Ramos (cell line): ENCODE measurements at regions not wholly inside any gene's neighbourhood (a gene's known extent, or its start where the extent isn't known, plus 50 kb on each side); places are given as distances from the start of the nearest gene placed in this dataset.
"Not testable (repeated sequence)": the region's sequence is repeated elsewhere in the genome, so short reads cannot be mapped to it uniquely, and the experiment has no call there.

Experiments used
- in situ Hi-C: fragments of 300-500 bp; cut with MboI; formaldehyde crosslinking; loops from one replicate; pipeline ENCODE4 v1.14.3; 2022; ENCODE audit warnings: low sequenced_read_pairs; ENCODE audit not compliant: unreplicated experiment

DNA sequence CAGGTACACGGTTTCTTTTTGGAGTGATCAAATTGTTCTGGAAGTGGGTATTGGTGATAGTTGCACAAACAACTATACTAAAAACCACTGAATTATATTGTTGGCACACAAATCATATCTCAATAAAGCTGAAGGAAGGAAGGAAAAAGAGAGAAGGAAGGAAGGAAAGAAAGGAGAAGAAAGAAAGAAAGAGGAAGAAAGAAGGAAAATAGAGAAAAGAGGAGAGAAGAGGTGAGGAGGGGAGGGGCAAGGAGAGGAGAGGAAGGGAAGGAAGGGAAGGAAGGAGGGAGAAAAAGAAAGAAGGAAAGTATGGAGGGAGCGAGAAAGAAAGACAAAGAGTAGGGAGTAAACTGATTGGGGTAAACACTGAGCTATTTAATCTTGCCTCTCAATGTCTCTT lies 77.9 kb upstream of the TSC22D2 start:
- in situ Hi-C loops = no loop called here

DNA sequence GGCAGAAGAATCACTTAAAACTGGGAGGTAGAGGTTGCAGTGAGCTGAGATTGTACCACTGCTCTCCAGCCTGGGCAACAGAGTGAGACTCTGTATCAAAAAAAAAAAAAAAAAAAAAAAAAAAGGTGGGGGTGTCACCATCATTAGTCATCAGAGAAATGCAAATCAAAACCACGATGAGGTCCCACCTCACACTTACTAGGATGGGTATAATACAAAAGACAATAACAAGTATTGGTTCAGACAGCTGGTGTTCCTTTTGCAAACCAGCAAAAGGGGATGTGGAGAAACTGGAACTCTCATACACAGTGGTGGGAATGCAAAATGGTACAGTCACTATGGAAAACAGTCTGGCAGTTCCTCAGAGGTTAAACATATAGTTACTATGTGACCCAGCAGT lies 78.7 kb upstream of the TSC22D2 start:
- in situ Hi-C loops = no loop called here

DNA sequence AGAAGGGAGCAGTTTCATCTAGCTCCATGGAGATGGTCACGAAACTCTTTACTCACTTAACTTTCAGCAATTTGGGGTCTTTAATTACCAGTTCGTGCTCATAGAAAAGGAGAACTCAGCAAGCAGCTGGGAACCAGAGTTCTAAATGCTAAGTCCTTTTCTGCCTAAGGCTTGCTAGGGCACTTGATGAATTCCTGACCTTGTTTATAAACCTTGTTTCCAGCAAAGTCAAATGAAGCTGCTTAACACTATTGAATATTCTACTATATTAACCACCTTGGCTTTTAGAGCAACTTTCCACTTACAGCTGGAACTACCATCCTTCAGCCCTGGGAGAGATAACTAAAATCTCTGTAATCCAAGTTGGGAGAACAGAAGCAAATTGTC lies 79.5 kb upstream of the TSC22D2 start:
- in situ Hi-C loops = no loop called here

DNA sequence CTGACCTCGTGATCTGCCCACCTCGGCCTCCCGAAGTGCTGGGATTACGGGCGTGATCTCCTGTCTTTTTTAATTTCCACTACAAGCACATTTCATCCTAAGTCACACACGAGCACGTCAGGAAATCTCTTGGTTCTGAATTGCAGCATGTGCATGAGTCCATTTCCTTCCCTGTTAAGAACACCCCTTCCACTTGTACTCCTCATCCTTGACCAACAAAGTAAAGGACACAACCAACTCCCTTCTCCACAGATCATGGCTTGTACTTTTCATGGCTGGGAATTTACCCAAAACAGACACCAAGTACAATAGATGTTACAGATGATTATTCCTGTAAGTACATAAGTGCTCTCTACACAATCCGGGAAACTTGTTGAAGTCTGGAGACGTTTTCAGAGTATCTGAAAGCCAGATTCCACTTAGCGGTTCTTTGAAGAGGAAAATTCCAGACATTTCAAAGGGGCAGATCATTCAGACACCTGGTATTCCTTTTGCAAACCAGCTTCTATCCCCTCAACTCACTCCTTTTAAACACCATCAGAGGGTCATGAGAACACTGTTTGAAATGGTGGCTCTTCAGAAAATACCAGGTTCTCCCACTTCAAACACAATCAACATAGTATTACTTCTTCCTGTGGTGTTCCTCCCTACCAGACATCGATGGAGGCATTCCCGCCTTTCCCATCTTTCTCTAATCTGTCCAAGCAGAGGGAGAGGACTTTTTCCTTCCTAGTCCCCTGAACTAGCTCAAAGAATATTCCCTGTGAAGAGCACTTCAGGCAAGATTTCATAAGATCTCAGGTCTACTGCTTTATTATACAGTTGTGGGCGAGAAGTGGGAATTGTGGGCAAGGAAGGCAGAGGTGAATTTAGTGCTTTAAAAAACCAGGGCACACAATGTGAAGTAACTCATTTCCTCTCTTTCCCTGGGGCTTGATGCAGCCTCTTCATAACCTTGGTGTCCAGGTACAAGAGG lies 80.1 kb upstream of the TSC22D2 start:
- in situ Hi-C loops = no loop called here

DNA sequence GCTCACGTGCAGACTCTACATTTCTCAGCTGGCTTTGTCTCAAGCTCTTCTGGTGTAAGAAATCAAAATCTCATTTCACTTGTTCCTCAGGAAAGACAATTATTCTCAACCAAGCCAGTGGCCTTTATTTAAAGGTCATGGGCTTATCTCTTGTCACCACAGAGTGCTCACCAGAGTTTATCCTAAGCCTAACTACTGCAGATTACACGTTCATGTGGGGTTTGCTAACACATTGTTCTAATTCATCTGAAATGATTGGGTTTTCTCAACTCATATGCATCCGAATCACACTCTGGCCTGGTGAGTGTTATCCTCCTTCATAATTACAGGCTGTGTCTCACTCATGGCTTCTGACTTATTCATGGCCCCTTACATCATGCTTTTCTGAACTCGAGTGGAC lies 83.3 kb upstream of the TSC22D2 start:
- in situ Hi-C loops = no loop called here

DNA sequence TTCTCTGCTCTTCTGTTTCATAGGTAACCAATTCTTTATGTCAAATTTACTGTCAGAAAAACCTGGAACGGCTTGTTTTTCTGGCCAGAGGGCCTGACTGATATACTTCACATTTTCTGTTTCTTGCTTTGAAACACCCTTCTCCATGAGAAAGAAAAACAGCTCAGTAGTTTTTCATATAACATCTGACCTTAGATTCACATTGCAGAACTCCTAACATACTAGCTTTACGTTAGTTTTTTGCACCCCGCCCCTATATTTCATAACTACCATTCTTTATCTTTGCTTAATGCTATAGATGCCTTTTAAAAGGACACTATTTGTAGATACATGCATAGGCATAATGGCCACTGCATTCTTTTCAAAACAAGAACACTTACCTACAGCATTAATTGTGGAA lies 83.9 kb upstream of the TSC22D2 start:
- in situ Hi-C loops = no loop called here

DNA sequence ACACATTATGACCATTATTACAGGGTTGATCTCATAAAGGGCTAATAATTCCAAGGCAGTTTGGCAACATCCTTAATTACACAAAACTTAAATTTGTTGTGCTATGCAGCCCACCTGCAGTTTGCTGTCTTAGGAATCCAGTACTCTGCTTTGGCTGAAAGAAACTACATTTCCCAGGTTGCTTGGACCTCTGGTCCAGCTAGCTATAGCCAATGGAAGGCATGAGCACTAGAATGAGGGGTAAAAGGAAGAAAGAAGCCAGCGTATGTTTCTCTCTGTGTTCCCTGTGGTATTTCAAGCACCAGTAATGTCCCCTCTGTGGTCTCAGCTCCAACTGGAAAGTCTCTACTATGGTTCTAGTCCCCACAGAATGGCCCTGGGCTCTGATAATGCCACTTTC lies 84.3 kb upstream of the TSC22D2 start:
- in situ Hi-C loops = no loop called here

DNA sequence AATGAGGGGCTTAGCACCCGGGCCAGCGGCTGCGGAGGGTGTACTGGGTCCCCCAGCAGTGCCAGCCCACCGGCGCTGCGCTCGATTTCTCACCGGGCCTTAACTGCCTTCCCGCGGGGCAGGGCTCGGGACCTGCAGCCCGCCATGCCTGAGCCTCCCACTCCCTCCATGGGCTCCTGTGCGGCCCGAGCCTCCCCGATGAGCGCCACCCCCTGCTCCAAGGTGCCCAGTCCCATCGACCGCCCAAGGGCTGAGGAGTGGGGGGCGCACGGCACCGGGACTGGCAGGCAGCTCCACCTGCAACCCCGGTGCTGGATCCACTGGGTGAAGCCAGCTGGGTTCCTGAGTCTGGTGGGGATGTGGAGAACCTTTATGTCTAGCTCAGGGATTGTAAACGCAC lies 85.0 kb upstream of the TSC22D2 start:
- in situ Hi-C loops = not testable (repeated sequence)

DNA sequence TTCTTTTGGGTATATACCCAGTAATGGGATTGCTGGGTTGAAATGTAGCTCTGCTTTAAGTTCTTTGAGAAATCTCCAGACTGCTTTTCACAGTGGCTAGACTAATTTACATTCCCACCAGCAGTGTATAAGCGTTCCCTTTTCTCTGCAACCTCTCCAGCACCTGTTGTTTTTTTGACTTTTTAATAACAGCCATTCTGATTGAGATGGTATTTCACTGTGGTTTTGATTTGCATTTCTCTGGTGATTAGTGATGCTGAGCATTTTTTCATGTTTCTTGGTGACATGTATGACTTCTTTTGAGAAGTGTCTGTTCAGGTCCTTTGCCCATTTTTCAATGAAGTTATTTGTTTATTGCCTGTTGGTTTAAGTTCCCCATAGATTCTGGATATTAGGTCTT lies 87.1 kb upstream of the TSC22D2 start:
- in situ Hi-C loops = not testable (repeated sequence)

DNA sequence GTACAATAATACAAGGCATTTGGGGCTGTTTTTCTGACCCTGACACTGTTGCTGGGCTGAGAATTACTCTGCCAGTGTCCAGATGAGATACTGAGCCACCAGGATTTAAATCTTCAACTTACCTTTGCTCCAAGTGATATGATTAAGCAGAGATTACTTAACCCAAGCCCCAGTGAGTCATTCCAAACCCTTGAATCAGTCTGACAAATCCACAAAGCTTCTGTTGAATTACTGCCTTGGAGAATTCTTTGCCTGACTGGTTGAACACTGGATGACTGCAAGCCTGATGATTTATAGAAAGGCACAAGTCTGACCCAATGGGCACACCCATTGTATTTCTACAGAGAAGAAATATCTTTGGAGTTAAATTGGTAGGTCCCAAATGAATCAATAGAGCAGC lies 88.2 kb upstream of the TSC22D2 start:
- in situ Hi-C loops = no loop called here

DNA sequence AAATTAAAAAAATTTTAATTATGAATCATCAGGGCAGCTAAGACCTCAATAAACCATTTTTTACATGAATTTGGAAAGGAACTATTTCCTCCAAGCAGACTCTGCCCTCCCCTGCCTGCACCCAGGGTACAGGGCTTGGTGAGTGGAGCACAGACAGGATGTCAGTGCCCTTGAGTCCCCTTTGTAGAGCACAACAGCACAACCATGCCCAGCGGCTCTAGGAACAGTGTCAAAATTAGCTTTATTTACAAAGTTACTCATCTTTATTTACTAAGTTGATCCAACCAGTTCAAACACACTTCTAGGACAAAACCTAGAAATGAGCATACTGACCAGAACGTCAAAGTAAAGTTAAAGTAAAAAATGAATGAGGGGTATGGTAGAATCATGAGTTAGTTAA lies 90.6 kb upstream of the TSC22D2 start:
- in situ Hi-C loops = no loop called here

DNA sequence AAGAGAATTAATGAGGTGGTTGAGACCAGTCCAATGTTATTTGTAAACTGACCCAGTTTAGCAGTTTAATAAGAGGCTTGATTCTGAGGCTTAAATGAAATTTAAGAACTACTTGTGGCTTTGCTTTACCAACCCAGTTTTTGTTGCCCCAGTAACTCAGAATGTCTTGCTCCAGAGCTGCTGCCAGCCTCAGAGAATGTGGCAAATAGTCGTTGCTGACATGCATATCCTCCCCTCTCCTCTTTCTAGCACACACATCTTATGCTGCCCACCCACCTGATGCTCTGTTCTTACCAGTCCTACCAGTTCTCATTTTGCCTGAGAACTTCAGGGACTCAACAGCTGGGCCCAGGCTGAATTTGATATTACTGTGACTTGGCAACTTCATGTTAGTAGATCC lies 92.4 kb upstream of the TSC22D2 start:
- in situ Hi-C loops = no loop called here

DNA sequence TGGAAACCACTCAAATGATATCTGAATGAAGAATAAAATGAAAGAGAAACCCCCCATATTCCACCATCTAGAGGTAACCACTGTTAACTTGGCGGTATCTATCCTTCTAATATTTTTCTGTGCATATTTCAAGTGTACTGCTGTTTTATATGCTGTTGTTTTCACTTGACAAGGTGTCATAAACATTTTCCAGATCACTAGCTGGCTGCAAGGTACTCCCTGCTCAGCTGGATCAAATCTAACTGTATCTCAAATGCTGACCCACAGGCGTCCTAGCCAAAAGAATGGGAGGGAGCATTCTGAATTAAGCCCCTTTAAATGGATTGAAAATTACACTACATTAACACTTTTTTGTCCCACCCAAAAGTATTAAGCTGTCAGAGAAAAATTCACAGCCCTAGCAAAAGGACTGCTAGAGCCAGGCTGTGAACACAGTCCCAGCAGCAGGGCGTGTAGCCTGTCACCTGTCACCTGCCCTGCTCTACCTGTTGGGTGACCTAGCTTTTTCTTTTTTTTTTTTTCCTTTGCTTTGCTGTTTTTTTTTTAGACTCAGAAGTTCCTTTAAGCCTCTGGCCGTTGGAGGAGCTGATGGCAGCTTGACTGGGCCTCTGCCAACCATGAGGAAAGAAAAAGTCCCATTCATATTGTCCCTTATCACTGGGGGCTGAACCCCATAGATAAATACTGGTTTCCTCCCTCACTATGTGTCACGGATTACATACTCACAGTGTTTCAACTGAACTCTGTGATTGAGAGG lies 93.7 kb upstream of the TSC22D2 start:
- in situ Hi-C loops = no loop called here

DNA sequence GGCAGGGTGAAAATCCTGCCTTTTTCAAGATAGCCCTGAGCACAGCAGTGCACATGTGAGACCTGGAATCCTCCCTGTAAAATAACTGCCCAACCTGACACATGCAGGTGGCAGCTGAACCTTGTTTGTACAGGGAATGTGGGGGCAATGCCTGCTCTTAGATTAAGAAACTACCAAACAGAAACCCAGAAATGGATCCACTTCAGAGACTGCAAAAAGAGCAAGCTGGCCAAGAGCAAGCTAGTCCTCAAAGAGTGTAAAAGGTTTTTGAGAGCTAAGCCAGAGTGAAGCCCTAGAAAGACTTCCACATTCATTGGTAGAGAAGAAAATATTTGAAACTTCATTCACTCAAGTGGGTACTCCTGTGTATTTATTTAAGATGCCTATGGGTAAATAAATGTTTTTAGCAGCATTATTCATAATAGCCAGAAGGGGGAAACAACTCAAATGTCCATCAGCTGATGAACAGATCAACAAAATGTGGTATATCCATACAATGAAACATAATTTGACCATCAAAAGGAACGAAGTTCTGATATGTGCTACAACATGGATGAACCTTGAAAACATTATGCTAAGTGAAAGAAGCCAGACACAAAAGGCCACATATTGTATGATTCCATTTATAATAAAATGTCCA lies 96.0 kb upstream of the TSC22D2 start:
- in situ Hi-C loops = no loop called here

DNA sequence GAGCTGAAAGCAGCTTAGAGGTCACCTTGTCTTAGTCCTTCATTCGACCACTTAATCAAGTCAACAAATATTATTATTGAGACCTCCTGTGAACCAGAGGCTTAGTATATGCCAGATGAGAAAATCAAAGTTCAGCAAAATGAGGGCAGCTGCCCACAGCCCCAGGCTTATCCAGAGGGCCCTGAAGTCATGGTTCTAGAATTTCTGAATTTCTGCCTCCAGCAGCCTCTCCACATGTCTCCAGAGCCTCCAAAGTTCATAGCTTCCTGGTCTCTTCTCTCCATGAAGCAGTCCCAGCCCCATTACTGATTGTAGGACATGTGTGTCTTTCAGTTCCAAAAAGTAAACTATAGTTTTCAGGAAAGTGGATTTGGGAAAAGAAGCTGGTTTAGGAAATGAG lies 96.9 kb upstream of the TSC22D2 start:
- in situ Hi-C loops = no loop called here

DNA sequence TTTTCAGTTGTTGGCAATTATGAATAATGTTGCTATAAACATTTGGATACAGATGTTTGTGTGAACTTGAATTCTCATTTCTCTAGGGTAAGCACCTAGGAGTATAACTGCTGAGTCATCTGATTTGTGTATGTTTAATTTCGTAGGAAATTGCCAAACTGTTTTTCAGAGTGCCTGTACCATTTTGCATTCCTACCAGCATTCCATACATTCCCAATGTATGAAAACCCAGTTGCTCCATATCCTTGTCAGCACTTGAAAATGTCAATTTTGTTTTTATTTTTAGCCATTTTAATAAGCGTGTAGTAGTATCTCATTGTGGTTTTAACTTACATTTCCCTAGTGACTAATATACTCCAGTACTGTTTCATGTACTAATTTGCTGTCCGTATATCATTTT lies 98.5 kb upstream of the TSC22D2 start:
- in situ Hi-C loops = no loop called here

DNA sequence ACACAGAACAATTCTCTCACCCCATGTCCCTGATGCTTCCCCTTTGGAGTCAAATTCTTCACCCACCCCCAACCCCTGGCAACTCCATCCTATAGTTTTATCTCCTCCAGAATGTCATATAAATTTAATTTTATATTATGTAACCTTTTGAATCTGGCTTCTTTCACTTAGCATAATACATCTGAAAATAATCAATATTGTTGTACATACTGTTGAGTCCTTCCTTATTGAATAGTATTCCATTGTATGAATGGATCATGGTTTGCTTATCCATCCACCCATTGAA lies 98.9 kb upstream of the TSC22D2 start:
- in situ Hi-C loops = no loop called here

DNA sequence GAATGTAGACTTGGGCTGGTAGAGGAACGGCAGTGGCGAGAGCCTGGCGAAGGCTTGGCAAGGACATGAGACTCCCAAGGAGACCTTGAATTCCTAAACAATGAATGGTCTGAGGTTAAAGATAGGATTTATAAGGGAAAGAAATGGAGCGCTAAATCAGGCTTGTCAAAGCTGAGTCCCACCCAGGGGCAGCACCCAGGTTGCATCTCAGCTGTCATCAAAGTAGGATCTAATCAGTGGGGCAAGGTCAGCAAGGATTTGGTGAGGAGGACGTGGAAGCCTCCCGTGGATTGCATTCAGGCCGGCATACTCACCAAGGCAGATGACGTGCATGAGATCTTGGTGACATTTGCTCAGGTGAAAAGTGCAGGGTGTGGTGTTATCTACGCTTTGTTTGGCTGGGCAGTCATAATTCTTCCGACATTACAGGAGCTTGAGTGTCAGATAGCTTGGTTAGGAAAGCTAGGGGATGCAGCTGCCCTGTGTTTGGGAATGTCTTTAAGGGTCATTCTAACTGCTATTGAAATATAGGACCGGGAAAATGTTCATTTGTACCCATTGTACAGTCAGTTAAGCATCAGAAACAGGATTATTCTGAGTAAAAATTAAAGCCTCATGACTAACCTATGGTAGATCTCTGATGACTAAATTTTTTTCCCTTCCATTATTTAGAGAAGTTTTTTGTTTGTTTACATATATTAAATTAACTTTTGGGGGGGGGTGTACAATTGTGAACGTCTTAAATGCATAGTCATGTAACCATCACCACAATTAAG lies 99.4 kb upstream of the TSC22D2 start:
- in situ Hi-C loops = no loop called here

DNA sequence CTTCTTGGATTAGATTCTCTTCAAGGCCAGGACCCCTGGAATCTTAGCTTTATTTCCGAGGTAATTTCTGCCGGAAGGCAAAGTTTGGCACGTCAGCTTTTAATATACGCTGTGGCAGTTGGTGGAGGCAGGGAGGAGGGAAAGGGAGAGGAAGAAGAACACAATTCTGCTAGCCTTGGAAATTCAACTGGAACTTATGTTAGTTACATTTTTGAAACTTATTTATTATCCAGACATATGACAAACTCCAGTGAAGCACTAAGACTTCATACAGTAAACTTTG lies 100.1 kb upstream of the TSC22D2 start:
- in situ Hi-C loops = no loop called here

DNA sequence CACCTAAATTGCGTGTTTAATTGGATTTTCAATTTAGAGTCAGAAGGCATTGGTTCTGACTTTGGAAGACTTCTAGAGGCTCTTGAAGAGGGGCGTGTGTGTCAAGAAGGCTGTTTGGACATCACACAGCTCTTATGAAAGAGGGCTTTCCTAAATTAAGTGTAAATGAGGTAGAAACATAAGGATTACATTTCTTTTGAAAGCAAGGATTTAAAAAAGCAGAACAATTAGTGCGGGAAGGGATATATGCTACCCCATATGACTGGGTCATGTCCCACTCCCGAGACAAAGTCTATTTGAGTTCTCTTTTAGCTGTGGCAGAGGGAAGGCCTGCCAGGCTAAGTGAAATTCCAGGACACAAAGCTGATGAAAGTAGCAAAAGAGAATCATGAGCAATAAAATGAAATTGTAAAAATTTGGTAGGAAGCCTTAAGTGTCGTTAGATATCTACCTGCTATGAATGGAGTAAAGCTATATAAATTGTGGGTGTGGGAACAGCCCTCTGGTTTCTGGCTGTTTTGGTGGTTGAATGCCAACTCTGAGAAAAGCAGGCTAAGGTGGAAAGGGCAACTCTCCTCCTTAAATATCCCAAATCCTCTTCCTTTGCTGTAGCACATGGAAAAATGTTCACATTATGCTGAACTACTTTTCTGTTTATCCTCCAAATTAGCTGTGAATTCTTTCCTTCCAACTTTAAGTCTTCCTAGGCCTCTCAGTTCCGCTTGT lies 100.6 kb upstream of the TSC22D2 start:
- in situ Hi-C loops = no loop called here
